Esophagus squamous epithelium (tissue), 5 donors: ENCODE measurements at regions not wholly inside any gene's neighbourhood (a gene's known extent, or its start where the extent isn't known, plus 50 kb on each side); places are given as distances from the start of the nearest gene placed in this dataset.

Experiments
- DNase-seq: peaks from one replicate; lab custom pipeline; 2025; lab: John Stamatoyannopoulos, UW
- H3K27ac ChIP-seq, 4 donors: fragments of 200-600 bp; sonication (generic); one replicate each; pipeline ENCODE4 v1.5.1; 2016 to 2019; ENCODE audit warnings: mild to moderate bottlenecking in 1 of 4
- H3K27me3 ChIP-seq, 4 donors: fragments of 200-600 bp; sonication (generic); 1 replicate in 3 of 4; 2 replicates in 1 of 4; pipeline versions ENCODE4 v1.5.1 to v1.6.0; 2017 to 2021; ENCODE audit warnings: antibody characterized with exemption in 1 of 4
- H3K36me3 ChIP-seq, 3 donors: fragments of 200-600 bp; sonication (generic); one replicate each; pipeline ENCODE4 v1.5.1; 2016 to 2019
- H3K4me1 ChIP-seq, 3 donors: fragments of 200-600 bp; sonication (generic); one replicate each; pipeline ENCODE4 v1.5.1; 2017 to 2019
- H3K4me3 ChIP-seq, 4 donors: fragments of 200-600 bp; sonication (generic); 1 replicate in 3 of 4; 2 replicates in 1 of 4; pipeline ENCODE4 v1.5.1; 2016 to 2019; ENCODE audit warnings: mild to moderate bottlenecking in 2 of 4, moderate library complexity in 1 of 4
- H3K9me3 ChIP-seq, 3 donors: fragments of 200-600 bp; sonication (generic); one replicate each; pipeline ENCODE4 v1.5.1; 2016 to 2019
- CTCF ChIP-seq, 6 experiments: fragments of 450-650 bp in 4 of 6; fragments of 200-600 bp in 2 of 6; sonication (generic) in 2 of 6; IDR thresholded peaks; one replicate each; pipeline ENCODE4 v1.5.1; 2016 to 2019; ENCODE audit warnings: antibody characterized with exemption in 6 of 6, mild to moderate bottlenecking in 4 of 6, moderate library complexity in 4 of 6
- POLR2A ChIP-seq, 4 donors: fragments of 450-650 bp; IDR thresholded peaks; one replicate each; pipeline ENCODE4 v1.6.1; 2017; ENCODE audit warnings: antibody characterized with exemption in 4 of 4, mild to moderate bottlenecking in 4 of 4, moderate library complexity in 3 of 4
- WGBS, 2 donors: methylation state at CpG; one replicate each; pipeline ENCODE4 v1.1.5; 2018; 5-methylcytosine and 5-hydroxymethylcytosine counted together
- intact Hi-C: fragments of 100-400 bp; cut with DNase I; formaldehyde crosslinking; loops from one replicate; pipeline ENCODE4 v1.15.0; 2022
- donor health status: DM: yes; HTN: yes; CAD: no.

- DNase-seq = no peak
- no peaks in the 10 kb centered on the region for H3K4me1 ChIP-seq
- intact Hi-C loops = no loop called here
- H3K9me3 ChIP-seq = peaks cover 0 to 13% (median 10%) of the 10 kb centered on the region in 3 donors
- no peaks in the 10 kb centered on the region for H3K27me3 ChIP-seq
- H3K4me3 ChIP-seq = no peak overlapping the region
- WGBS, 2 donors = 56 to 73% methylated on average over 1 of the region's 1 CpG
- no peak overlapping the region for H3K27ac ChIP-seq
- TF ChIP-seq POLR2A (IDR thresholded peaks at IDR 0.05) = no peak
- TF ChIP-seq CTCF (IDR thresholded peaks at IDR 0.05) = no peak
- H3K36me3 ChIP-seq = no peaks in the 10 kb centered on the region
These were observed 466.1 kb upstream of the GRID2 start for GRCh38 chr4:91837608-91838029.

GRCh38 chr4:91838181-91838861, 465.4 kb upstream of the GRID2 start:
- intact Hi-C loops = no loop called here
- 39 to 54% methylated on average over 2 of the region's 2 CpGs for WGBS, 2 donors

GRCh38 chr4:91840359-91840758, 463.4 kb upstream of the GRID2 start:
- no peak overlapping the region for H3K4me3 ChIP-seq
- WGBS, 2 donors = 33 to 34% methylated on average over 2 of the region's 2 CpGs
- no peaks in the 10 kb centered on the region for H3K9me3 ChIP-seq
- no peak overlapping the region for H3K27ac ChIP-seq
- H3K36me3 ChIP-seq = no peaks in the 10 kb centered on the region
- no peaks in the 10 kb centered on the region for H3K27me3 ChIP-seq
- no peaks in the 10 kb centered on the region for H3K4me1 ChIP-seq
- TF ChIP-seq POLR2A (IDR thresholded peaks at IDR 0.05) = no peak
- no peak for DNase-seq
- intact Hi-C loops = no loop called here

More at GRCh38 chr4:91838181-91838861, 465.4 kb upstream of the GRID2 start:
- no peaks in the 10 kb centered on the region for H3K4me1 ChIP-seq
- no peak overlapping the region for H3K27ac ChIP-seq
- DNase-seq = no peak
- H3K36me3 ChIP-seq = no peaks in the 10 kb centered on the region
- H3K4me3 ChIP-seq = no peak overlapping the region
- H3K9me3 ChIP-seq = peaks cover 0 to 10% (median 6%) of the 10 kb centered on the region in 3 donors
- no peaks in the 10 kb centered on the region for H3K27me3 ChIP-seq
- TF ChIP-seq POLR2A (IDR thresholded peaks at IDR 0.05) = no peak
- TF ChIP-seq CTCF (IDR thresholded peaks at IDR 0.05) = no peak

GRCh38 chr4:91846233-91846632, 457.5 kb upstream of the GRID2 start:
- Histone ChIP-seq H3K4me1 (no peaks in the 10 kb centered on the region), H3K4me3 (no peak overlapping the region), H3K36me3 (no peaks in the 10 kb centered on the region), H3K27ac (no peak overlapping the region), H3K27me3 (no peaks in the 10 kb centered on the region), H3K9me3 (no peaks in the 10 kb centered on the region)
- no peak for TF ChIP-seq POLR2A (IDR thresholded peaks at IDR 0.05)
- TF ChIP-seq CTCF (IDR thresholded peaks at IDR 0.05) = no peak
- DNase-seq = no peak
- intact Hi-C loops = no loop called here
- 47% methylated on average over 1 of the region's 1 CpG for WGBS, 2 donors

- Histone ChIP-seq H3K27me3 (no peaks in the 10 kb centered on the region), H3K36me3 (no peaks in the 10 kb centered on the region), H3K4me3 (no peak overlapping the region), H3K27ac (no peak overlapping the region), H3K9me3 (no peaks in the 10 kb centered on the region), H3K4me1 (no peaks in the 10 kb centered on the region)
- no peak for TF ChIP-seq POLR2A (IDR thresholded peaks at IDR 0.05)
- no peak for TF ChIP-seq CTCF (IDR thresholded peaks at IDR 0.05)
- intact Hi-C loops = no loop called here
- DNase-seq = no peak
- WGBS, 2 donors = 72 to 90% methylated on average over 2 of the region's 4 CpGs
These were observed 452.3 kb upstream of the GRID2 start for GRCh38 chr4:91851456-91851855.
